Activated CD8-positive, alpha-beta memory T cell treated with anti-CD3 and anti-CD28 coated beads, Interleukin-2, amount 50 U/mL, for 1 hour (primary cell): ENCODE measurements at regions not wholly inside any gene's neighbourhood (a gene's known extent, or its start where the extent isn't known, plus 50 kb on each side); places are given as distances from the start of the nearest gene placed in this dataset.

ENCODE experiments used
- DNase-seq: peaks from one replicate; pipeline ENCODE4 v3.0.0-alpha.2; 2020; ENCODE audit errors: extremely low read depth

DNA sequence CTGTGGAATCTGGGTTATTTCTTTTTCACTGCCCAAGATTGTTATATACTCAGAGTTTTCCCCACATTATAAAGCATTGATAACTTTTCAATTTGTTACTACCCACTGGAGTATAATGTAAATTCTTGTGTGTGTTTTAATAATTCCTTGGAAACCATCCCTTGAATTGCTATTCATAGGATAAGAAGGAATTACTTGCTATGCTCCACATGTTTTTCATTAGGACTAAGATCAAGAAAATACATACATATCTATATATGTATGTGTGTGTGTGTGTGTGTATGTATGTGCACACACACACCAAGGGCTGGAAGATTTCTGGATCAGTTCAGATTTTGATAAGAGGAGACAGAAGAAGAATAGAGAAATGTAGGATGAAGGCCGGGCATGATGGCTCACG, 206.4 kb upstream of the JADE1 start:
- DNase-seq = no peak

DNA sequence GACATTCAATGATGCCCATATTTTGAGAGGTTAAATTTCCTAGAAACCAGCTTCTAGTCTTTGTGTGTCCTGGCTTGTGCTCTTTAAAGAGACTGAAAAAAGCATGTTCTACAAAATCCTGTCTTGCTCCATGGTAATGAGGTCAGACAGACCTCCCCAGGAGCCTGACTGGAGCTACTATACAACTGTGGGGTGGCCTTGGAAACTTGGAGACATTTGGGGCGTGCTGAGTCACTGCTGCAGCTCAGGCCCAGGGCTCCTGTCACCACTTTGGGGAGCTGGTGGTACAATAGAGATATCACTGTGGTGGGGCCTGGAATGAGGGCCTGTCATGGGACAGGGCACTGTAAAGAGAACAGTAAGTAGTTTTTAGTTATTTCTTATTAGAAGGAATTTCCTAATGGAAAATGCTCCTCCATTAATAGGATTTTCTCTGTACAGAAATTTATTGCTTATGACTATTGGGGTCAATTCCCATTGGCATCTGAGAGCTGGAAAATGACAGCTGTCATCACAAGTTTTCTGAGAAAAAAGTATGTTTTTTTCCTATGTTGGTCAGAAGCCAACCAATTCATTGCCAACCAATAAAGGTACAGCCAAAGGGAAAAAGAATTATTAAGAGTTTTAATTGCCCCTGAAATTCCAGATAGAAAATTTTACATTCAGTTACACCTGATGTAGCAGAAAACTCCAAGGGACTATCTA, 207.4 kb upstream of the JADE1 start:
- DNase-seq = no peak

DNA sequence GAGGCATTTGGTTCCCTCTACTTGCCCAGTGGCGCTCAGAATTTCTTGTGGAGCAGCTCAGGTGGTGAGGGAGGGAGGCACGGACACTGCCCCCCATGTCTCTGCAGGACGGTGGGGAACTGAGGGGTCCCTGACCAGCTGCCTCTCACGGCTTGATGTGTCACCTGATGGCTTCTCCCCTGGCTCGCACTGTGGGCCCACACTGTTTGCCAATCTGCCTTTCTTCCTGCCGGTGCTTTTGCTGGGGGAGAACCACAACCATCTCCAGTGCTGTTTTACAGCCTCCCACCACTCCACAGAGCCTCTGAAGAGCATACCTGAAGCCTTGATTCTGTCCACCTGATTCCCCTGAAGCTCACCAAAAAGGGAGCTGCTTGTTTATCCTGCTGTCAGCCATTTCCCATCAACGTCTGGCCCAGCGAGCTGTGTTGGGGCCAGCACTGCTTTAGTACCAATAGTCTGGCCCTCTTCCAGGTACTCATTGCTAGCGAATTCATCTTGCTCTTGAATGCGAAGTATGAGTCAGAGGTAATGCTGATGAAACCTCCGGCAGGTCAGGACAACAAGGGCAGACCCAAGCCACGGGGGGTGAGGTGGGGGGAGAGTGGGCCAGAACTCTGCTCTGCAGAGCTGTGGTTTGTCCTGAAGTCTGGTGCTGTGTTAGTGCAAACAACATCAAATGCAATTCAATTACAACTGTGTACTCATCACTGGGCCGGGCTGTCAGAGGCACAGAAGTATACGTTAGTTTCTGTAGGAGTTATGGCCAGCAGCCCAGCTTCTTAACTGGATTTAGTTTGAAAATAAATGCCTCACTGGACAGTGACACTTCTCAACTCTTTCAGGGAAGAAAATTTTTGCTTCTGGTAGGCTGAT, 208.3 kb upstream of the JADE1 start:
- no peak for DNase-seq

DNA sequence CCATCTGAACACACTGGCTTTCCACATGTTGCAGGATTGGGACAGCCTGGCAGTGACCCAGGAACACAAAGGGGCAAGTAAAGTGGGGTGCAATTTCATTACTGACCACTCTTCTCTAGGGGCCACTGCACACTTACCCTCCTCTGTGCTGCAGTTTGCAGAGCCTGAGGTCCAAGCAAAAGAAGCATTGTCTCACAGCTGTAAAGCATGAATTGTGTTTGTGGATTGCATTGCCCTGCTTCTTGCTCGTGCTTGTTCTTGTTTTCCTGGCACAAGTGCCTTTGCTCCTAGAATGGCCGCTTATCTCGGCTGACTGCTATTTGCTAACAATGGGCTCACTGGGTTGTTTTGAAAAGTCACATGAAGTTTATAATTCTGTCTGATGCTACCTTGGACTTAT, 209.1 kb upstream of the JADE1 start:
- no peak for DNase-seq

DNA sequence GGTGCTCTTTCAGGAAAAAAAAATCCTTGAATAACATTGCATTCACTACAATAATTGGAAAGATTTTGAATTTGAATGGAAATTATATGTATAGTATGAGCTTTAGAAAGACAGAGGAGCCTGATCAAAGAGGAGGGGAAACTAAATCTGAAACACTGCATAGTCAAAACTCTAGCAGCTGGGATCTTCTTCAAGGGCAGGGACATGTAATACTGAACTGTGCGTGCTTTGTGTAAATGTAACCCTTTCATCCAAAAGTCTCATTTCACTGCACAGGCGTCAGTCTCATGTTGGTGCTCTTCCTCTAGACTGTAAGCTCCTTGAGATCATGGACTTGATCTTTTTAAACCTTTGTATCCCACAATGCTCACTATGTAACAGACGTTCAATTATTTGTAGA, 212.0 kb upstream of the JADE1 start:
- DNase-seq = no peak

DNA sequence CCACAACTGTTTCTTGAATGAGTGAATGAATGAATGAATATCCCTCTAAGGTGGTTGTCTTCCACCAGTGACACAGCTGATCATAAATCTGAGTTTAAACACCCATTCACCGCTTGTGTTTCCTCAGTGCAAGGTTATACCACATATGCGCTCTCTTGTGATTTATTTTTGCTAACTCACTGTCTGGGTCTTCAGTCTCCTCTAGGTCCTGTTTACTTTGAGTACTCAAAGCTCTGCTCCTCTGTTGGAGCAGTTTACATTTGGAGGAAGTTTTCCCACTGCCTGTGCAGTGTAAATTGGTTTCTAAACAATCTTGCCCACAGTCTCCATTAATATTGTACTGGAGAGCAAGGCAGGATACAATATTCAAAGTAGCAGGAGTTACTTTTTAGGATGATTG, 212.6 kb upstream of the JADE1 start:
- DNase-seq = no peak

DNA sequence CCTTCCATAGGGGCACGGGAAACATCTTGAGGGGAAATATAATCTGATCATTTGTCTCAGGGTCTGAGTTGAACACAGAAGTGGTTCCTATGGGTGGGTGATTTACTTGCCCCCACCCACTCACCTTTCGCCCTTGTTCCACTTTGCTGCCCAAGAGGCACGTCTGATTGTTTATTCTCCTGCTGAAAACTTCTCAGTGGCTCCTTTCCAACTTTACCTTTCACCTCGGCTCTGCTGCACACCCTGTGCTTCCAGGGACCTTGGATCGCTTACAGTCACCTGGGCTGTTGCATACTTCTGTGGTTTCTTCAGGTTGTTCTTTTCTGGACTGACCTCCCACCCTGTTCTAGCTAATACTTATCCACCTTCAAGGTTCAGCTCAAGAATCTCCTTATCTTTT, 213.4 kb upstream of the JADE1 start:
- DNase-seq = no peak

DNA sequence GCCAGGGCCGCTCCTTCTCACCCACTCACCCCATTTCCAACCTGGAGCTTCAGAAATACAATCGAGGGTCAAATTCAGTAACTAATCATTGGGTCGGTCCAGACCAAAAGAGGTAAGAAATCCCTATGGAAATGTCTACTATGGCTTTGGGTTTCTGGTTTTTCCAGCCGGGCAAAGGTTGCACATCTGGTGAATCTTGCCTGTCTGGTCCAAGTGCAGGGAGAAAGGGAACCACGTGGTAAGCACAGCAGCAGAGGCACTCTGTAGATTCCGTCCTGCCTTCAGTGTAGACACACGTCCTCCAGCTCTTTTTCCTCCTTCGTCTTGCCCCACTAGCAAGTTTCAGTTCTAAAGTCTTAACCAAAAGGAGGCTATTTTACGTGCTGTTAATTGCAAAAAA, 218.0 kb upstream of the JADE1 start:
- DNase-seq = no peak

DNA sequence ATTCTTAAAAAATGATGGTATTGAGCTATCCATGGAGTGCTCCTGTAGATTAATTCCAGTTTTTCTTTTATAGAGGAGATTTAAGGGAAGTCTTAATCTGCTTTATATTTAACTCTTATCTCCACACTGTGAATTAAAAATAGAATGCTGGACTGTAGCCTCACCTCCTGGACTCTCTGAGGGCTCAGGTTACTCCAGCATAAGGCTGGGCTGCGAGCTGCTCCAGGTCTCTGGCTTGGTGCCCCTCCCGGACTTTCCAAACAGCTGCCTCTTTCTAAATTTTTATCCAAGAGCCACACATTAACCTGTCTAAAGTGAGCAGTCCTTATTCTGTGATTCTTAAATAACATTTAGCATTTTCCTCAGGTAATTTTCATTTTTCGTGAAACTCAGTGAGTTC, 218.7 kb upstream of the JADE1 start:
- DNase-seq = no peak

DNA sequence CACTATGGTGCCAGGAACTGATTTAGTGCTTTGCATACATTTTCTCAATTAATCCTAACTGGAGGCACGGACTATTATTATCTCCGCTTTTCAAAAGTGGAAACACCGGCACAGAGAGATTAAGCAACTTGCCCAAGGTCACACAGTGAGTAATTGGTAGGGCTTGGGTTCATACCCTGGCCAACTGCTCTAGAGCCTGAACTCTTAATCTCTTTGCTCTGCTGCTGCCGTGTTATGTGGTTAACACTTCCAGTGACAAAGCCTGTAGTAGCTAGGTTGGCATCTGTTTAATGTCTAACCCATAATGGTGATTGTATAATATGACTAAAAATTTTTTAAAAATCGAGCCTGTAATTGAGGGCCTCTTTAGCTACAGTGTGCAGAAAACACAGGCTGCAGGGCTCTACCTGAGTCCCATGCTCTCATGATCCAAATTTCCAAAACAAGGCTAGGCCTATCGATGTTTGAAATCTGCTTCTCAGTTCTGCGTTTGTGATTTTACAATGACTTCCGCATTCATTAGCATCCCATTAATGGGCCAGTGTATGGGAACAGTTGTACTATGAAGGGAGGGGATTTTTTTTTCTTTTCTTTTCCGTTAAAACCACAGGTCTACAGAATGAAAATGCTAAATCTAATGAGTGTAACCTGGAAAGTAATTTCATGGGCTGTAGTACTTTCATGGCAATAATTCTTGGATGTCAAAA, 219.3 kb upstream of the JADE1 start:
- no peak for DNase-seq

DNA sequence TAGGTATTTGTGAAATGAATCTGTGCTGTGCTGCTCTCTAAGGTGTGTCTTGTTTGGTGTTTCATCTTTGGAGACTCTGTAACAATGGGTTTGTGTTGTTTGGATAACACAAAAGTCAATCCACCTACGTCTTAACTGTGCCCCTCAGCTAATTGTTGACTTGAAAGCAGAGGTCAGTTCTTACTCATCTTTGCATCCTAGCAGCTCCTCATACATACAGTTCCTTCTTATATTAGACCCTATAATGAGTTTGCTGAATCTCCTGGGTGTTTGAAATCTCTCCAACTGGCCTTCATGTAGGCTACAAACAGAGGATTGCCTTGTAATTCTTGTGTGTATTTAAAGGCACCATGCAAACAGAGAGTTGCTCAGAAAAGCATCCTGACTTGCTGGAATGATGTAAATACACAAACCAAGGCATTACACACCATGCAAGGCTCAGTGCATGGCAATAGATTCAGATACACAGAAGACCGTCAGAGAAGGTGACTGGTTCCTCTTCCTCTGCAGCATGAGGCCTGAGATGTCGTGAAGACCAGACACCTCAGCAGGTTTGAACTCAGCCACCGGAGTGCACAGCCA, 220.0 kb upstream of the JADE1 start:
- no peak for DNase-seq

DNA sequence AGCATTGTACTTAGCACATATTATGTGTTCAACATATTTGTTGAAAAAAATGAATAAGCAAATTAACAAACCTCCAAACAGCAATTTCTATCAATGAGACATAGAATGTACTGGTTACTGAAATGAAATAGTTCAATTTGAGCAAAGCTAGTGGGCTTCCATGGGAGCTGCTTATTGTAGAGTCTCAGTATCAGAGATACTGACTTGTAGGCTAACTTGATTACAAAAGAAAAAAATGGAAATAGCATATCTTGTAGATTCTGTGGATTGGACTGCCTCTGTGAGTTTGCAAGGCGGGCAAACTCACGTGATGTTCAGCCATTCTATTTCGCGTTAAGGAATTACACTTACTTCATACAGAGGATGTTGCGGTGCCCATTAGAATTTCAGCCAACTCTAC, 222.1 kb upstream of the JADE1 start:
- DNase-seq = no peak

DNA sequence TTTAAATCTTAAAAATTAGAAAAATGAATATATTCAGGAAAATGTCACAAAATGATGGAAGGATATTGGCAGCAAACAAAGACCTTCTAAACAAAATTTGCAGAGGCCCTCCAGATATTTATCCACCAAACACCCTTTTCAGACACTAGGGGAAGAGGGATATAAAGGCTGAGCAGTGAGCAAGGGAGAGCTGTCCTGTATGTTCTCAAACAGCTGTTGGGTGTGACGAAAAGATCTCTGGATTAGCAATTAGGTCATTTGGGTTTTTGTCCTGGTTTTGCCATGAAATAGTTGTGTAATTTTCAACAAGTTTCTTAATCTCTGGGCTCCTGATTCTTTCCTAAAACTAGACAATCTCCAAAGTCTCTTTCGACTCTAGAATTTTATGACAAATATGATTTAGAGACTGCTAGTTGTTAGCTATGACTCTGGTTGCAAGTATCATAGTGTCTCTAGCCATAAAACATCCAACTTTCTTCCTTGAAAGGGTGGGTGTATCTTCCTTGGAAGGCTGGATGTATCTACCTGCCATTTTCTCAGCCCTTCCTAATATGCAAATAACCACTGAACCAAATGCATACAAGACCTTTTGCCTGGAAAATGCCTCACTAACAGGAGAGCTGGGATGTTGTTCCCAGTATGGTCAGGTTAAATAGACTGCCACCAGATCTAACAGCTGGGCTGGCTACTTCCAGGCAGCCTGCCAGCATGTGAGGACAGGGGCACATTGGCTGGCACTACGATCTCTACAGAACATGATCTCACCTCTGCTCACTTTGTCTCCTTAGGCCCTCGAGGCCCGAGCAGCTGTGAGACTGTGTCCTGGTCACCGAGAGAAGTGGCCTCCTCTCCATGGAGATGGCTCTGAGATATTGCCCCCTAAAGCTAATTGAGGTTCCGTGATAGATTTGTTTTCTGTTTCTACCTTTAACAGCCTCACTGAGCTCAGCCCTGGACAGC, 225.5 kb upstream of the JADE1 start:
- no peak for DNase-seq

DNA sequence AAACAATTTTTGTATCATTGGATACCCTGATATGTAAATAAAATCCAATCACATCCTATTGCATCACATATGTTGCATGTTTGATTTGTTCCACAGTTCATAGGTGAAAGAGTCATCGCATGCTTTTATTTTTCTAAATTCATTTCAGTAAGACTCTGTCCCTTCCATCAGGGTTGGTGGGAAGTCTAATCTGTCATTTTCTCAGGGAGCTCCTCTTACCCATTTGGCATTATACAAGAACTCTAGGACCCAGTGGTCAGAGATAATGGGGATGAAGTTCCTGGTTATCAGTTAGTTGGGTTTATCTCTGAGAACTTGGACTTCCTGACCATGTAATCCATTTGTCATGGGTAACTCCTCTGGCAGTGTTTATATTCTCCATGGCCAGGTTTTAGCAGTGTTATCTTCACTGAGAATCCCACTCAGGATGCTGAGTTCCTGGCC, 227.1 kb upstream of the JADE1 start:
- no peak for DNase-seq

DNA sequence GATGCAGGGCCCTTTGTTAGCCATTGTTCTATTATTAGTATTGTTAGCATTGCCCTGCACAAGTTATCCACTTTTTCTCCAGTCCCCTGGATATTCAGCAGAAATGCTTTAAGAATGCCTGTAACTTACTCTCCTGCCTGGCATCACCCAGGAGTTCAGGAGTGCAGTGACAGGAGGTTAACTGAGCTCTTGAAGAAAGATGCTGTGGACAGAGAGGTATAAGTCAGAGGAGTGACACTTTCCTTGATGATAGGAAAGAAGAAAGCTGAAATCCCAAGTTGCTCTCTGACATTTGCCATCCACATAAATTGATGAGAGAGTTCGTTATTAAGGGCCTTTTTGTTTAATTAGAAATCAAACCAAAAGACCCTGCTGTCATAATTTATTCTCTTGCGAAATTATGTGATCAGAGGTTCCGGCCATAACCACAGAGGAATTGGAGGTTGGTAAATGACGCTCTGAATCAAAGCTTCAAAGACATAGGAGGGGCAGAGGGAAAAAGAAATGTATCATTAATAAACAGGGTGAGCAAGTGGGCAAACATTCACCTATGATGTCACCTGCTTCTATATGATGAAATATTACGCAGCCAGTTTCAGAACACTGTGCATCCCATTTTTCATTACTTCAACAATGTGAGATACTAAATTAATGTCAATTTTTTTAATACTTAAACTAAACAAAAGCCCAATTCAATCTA, 230.2 kb upstream of the JADE1 start:
- no peak for DNase-seq

DNA sequence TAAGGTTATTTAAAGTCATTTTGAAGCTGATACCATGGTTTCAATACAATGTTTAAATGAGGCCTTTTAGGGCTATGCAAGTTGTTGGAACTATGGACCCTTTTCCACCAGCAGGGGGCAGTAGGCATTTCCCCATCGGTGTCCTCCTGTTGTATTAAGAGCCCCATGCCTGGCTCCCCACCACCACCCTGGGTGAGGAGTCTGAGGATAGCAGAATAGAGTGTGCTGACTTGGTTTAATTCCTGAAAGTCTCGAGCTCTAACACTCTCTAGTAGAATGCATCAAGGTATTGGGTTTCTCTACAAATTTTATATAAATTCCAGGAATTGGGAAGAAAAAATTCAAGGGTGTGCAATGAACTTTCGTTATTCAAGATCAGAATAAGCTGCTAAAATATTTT, 234.8 kb upstream of the JADE1 start:
- no peak for DNase-seq

DNA sequence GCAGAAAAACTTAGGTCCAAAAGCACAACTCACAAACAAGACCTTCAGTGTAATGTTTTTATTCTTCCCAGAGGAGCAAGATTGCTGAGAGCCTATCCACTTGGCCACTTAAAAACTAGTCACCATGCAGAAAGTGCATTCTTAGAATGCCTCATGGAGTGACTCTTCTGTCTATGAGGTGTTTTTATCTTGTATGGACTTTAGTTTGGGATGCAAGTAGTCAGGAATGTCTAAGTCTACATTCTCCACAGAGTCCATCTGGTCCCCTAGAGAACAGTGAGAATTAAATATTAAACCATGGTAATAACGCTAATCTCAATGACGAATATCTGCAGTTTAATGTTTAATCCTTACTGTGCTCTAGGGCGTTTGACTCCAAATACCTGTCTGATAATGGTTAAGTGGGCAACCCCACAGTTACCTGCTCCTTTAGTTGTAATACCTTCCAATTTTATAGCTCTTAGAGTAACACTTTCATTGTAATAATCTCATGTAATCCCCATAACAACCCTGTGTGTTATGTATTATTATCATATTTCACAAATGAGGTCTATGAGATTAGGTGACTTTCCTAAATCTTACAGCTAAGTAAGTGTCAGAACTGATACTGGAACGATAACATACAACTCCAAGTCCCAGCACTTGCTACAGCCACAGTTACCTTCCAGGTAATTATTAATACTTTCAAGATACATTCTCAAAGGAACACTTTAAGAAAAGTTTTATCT, 235.6 kb upstream of the JADE1 start:
- no peak for DNase-seq

DNA sequence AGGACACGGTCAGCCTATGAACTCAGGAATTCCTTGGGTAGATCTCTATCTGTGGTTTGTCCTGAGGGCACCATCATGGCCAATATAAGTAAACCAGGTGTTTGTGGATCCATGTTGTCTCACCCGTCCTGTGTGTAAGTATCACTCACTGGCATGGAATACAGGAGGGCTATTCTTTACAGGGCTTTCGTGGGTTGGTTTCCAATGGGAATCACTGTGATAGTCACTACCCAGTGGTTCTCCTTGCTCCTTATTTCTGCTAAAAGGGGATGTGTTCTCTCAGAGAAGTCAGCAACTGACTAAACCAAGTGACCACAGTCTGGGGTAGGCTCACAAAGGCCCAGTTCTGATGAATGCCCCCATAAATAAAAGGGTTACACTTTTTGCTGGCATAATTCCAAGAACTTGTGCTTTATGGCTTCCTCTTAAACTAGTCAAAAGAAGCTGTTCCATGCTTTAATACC, 236.7 kb upstream of the JADE1 start:
- no peak for DNase-seq

DNA sequence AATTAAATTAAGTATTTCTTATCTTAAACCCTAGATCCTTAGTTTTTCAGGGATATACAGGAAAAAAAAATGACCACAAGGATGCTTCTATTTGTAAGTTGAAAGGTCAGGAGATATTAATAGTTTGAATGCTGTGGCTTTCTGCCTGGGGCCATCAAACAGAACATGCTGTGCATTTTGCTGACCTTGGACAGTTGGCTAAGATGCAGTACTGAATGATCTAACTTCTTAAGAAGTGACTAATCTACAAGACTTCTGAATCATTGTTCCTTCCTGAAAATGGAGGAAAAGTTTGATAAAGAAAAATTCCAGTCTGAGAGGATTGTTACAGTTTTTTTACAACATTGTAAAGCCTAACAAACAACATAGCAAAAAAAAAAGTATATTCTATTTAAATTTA, 237.8 kb upstream of the JADE1 start:
- DNase-seq = no peak
